ENCODE measurements at regions not wholly inside any gene's neighbourhood (a gene's known extent, or its start where the extent isn't known, plus 50 kb on each side); places are given as distances from the start of the nearest gene placed in this dataset.

DNA sequence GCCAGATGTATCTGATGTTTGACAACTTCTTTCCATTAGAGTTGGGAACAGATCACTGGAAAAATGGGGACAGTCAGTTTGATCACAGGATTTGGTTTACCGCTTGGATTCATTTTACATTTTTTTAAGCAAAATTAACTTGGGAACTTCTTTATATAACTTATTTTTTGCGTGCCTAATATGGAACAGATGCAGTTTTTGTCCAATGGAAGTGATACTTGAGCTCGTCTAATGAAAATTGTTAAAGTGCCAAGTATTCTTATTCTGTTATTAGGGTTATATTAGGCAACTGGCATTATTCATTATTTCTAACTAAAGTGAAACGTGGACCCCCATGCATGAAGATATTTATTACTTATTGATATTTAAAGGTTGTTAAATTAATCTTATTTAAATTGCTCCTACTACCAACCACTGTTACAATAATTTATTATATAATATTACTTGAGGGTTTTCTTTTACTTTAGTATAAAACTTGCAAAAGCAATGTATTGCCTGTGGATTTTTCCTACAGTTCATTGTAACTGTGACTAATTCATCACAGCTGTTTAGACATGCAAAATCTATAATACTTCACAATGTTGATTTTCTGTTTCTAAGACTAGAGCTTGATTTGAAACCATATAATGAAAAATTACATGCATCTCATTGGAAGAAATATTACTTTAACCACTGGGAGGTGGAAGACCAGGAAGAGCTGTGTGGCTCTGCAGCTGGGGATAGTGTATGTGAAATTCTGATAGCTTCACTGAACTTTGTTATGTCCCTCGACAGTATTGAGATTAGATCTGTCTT lies 787.3 kb upstream of the WWC1 start:
- no peak overlapping the region for H3K27ac Mint-ChIP-seq
- H3K4me1 Mint-ChIP-seq, result no peaks in the 10 kb centered on the region
- ATAC-seq, result no peak
- H3K4me3 Mint-ChIP-seq, result no peak overlapping the region
- no peaks in the 10 kb centered on the region for H3K36me3 Mint-ChIP-seq
- H3K27me3 Mint-ChIP-seq, result no peaks in the 10 kb centered on the region
- POLR2A ChIA-PET, result no interaction called here
- no peak for DNase-seq
- H3K9me3 Mint-ChIP-seq, result peaks cover 0 to 13% (median 1%) of the 10 kb centered on the region in 9 donors

DNA sequence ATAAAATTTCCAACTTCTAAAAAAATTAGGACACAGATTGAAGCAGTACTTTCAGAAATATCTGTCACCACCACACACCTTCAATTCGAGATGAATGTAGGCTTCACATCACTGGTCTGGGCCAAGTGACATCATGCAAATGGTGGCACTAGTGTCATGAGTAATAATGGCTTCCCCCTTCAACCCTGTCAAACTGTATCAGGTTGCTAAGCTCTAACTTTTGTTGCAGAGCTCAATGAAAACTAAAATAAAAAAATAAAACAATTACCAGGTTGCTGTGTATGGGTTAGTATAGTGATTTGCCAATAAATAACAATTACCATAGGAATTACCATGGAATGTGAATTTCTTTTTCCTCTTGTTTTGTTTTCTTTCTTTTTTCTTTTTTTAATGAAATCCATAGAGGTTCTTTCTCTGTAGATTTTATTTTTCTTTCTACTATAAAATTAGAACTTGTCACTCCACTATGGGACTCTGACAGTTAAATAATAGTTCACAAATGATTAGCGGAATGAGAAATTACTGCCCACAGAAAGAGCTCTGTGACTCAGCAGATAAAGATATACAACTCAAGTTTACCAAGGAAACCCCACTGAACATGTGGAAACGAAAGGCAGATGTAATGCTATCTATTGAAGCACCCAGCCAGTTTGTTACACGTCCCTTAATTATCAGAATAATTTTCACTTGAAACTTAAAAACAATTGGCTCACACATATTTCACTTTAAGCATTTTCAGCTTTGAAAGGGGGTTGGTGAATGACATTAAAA lies 783.8 kb upstream of the WWC1 start:
- ATAC-seq, result no peak
- DNase-seq, result no peak
- no peaks in the 10 kb centered on the region for H3K4me1 Mint-ChIP-seq
- H3K27ac Mint-ChIP-seq, result no peak overlapping the region
- H3K27me3 Mint-ChIP-seq, result no peaks in the 10 kb centered on the region
- no peak overlapping the region for H3K4me3 Mint-ChIP-seq
- H3K9me3 Mint-ChIP-seq, result peaks cover 0 to 9% (median under 1%) of the 10 kb centered on the region in 9 donors
- H3K36me3 Mint-ChIP-seq, result no peaks in the 10 kb centered on the region
- POLR2A ChIA-PET, result no interaction called here

DNA sequence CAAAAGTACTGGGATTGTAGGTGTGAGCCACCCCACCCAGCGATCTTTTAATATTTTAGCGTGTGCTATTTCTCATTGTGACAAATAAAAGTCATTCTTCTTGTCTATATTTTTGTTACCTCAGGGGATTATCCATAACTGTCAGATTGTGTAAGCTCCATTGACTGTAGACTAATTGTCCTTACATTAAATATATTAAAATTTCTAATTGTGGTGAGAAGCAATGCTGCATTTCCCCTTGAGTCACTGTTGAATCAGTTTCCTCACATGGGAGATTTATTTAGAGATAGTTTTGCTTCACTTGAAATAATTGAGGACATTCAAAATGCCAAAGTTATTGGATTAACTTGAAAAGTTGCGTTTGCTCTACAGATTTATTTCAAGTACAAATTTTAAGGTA lies 782.4 kb upstream of the WWC1 start:
- POLR2A ChIA-PET, result no interaction called here
- Mint-ChIP-seq H3K36me3 (no peaks in the 10 kb centered on the region), H3K27ac (no peak overlapping the region), H3K27me3 (no peaks in the 10 kb centered on the region), H3K9me3 (peaks cover 0 to 9% (median 2%) of the 10 kb centered on the region in 9 donors), H3K4me3 (no peak overlapping the region), H3K4me1 (no peaks in the 10 kb centered on the region)
- no peak for ATAC-seq
- no peak for DNase-seq

DNA sequence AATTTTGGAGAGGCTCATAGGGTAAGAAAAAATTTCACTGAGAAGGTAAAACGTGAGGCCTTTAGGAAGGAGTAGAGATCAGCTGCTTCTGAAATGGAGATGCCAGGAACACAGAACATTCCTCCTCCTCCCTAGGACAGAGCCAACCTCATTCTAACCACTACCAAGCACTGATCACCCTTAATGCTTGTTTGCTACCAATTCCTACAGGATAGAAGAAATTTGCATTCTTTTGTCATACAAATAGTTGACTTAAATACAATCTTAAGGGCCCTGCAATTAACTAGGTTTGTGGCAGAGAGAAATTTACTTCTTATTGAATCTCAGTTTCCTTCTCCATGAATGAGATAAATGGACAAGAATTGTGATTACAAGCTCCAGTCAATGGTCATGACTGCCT lies 780.2 kb upstream of the WWC1 start:
- POLR2A ChIA-PET, result no interaction called here
- ATAC-seq (no peak), DNase-seq (no peak)
- H3K36me3 Mint-ChIP-seq, result no peaks in the 10 kb centered on the region
- no peak overlapping the region for H3K27ac Mint-ChIP-seq
- H3K4me3 Mint-ChIP-seq, result no peak overlapping the region
- H3K4me1 Mint-ChIP-seq, result no peaks in the 10 kb centered on the region
- H3K27me3 Mint-ChIP-seq, result no peaks in the 10 kb centered on the region
- H3K9me3 Mint-ChIP-seq, result peaks cover 0 to 9% (median 0%) of the 10 kb centered on the region in 9 donors

DNA sequence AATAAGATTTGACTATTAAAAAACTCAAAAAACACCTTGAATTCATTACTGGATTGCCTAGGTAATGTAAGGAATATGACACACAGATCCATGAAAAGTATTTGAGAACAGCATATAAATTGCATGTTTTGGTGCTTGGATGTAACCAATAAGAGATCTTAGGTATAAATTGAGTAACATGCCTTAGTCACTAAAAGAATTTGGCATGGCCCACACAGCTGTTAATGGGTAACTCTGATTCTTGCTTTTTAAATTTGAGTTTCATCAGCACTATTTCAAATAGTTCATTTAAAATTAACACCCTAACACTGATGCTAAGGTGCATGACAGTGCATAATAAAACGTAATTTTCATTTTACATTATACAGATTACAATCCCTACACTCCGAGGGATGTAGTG lies 779.3 kb upstream of the WWC1 start:
- Mint-ChIP-seq H3K4me1 (no peaks in the 10 kb centered on the region), H3K27me3 (no peaks in the 10 kb centered on the region), H3K4me3 (no peak overlapping the region), H3K36me3 (no peaks in the 10 kb centered on the region), H3K9me3 (peaks cover 0 to 13% (median 2%) of the 10 kb centered on the region in 9 donors), H3K27ac (no peak overlapping the region)
- POLR2A ChIA-PET, result no interaction called here
- DNase-seq (no peak), ATAC-seq (no peak)

DNA sequence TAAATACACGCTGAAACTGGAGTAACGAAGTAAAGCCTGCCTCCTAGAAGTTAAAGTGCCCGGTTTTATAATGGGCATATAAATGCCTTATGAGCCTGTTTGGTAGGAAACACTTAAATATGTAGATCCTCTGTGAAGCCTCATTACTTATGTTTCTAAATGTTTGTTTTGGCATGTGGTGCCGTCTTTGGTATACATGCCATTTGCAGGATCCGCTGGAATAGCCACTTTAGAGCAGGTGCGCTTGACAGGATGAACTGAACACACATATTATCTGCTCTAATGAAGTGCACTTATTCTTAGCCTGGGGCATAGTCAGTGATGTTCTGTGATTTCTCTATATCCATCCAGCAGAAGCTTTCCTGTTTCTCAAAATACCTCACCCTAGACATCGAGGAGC lies 778.1 kb upstream of the WWC1 start:
- Mint-ChIP-seq H3K27ac (no peak overlapping the region), H3K4me3 (no peak overlapping the region), H3K9me3 (peaks cover 0 to 26% (median 2%) of the 10 kb centered on the region in 9 donors), H3K36me3 (no peaks in the 10 kb centered on the region), H3K4me1 (no peaks in the 10 kb centered on the region), H3K27me3 (no peaks in the 10 kb centered on the region)
- POLR2A ChIA-PET, result no interaction called here
- DNase-seq (no peak), ATAC-seq (no peak)

DNA sequence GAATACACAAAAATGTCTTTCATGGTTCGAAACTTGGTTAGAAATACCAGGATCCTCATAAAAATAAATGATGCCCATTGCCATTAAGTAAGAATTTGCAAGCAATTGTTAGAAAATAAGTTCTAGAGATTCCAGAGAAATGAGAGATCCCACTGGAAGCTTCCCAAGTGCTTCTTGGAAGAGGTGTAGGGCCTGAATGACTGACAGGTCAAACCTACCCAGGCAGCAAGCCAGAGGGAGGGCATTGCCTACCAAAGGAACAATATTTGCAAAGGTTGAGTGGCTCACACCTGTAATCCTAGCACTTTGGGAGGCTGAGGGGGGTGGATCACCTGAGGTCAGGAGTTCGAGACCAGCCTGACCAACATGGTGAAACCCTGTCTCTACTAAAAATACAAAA lies 777.0 kb upstream of the WWC1 start:
- Mint-ChIP-seq H3K36me3 (no peaks in the 10 kb centered on the region), H3K27ac (no peak overlapping the region), H3K27me3 (no peaks in the 10 kb centered on the region), H3K4me3 (no peak overlapping the region), H3K9me3 (peaks cover 0 to 36% (median 2%) of the 10 kb centered on the region in 9 donors), H3K4me1 (no peaks in the 10 kb centered on the region)
- POLR2A ChIA-PET, result no interaction called here
- ATAC-seq, result no peak
- no peak for DNase-seq

DNA sequence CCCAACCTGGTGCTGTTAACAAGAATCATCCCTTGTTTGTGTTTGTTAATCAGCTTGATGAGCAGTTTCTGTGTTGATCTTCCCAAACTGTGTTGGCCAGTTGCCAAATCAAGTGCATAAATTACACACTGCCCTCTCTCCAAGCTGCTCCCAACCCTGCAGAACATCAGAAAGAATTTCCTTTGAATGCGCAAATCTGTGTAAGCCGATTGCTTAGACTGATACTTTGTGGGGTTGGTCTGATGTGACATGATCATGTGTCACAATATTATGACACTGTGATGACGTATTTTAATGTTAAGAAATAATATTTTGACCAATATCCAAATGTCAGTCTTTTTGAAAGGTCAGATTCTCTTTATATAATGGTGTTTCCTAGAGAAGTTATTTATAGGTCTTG lies 766.4 kb upstream of the WWC1 start:
- Mint-ChIP-seq H3K27ac (no peak overlapping the region), H3K27me3 (no peaks in the 10 kb centered on the region), H3K36me3 (peaks cover 0 to 5% (median 0%) of the 10 kb centered on the region in 3 donors), H3K9me3 (peaks cover 0 to 15% (median 2%) of the 10 kb centered on the region in 9 donors), H3K4me3 (no peak overlapping the region), H3K4me1 (no peaks in the 10 kb centered on the region)
- POLR2A ChIA-PET, result interaction anchor here (0.6 kb wide), 1 partner anchor 44 kb away, joined by 5 read pairs; no protein-coding TSS in a partner anchor
- DNase-seq (no peak), ATAC-seq (no peak)

DNA sequence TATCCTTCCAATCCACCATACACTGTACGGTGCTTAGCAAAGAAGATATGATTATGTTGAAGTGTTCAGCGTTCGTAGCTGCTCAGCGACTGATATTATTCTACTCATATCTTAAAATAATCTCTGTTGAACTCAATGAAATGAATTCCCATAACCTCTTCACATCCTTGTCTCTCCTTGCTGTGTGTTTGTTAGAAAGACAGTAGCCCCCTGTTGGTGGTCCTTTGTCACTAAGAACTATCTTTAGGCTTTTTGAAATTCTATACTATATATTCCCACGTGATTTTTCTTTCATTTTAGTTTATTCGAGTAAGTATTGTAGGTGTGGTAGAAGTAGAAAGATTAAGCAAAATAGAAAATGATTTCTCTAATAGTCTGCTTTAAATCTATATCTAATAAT lies 762.8 kb upstream of the WWC1 start:
- no peak for ATAC-seq
- peaks cover 0 to 15% (median 3%) of the 10 kb centered on the region in 9 donors for H3K9me3 Mint-ChIP-seq
- H3K27me3 Mint-ChIP-seq, result no peaks in the 10 kb centered on the region
- POLR2A ChIA-PET, result no interaction called here
- H3K36me3 Mint-ChIP-seq, result no peaks in the 10 kb centered on the region
- H3K27ac Mint-ChIP-seq, result no peak overlapping the region
- DNase-seq, result no peak
- H3K4me3 Mint-ChIP-seq, result no peak overlapping the region
- H3K4me1 Mint-ChIP-seq, result no peaks in the 10 kb centered on the region

DNA sequence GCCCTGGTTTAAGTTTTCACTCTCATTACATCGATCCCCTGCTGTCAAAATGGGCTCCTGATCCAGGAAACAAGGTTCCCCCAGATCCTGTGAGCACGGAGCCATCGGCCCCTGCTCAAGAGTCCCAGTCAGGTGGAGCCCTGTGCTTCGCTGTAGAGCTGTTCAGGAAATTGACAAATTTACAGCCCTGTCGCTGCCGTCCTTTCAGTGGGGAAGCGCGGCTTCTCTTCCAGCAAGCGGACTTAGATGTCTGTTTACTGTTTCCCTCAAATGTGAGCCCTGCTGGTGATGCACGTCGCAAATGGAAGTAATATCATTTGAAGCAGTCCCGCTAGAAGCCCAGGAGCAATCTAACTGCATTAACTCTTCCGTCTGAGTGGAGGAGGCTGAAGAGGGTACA lies 760.9 kb upstream of the WWC1 start:
- ATAC-seq (no peak), DNase-seq (no peak)
- H3K27ac Mint-ChIP-seq, result no peak overlapping the region
- H3K9me3 Mint-ChIP-seq, result peaks cover 0 to 19% (median 3%) of the 10 kb centered on the region in 9 donors
- no peak overlapping the region for H3K4me3 Mint-ChIP-seq
- H3K4me1 Mint-ChIP-seq, result no peaks in the 10 kb centered on the region
- H3K27me3 Mint-ChIP-seq, result no peaks in the 10 kb centered on the region
- no peaks in the 10 kb centered on the region for H3K36me3 Mint-ChIP-seq
- POLR2A ChIA-PET, result no interaction called here

DNA sequence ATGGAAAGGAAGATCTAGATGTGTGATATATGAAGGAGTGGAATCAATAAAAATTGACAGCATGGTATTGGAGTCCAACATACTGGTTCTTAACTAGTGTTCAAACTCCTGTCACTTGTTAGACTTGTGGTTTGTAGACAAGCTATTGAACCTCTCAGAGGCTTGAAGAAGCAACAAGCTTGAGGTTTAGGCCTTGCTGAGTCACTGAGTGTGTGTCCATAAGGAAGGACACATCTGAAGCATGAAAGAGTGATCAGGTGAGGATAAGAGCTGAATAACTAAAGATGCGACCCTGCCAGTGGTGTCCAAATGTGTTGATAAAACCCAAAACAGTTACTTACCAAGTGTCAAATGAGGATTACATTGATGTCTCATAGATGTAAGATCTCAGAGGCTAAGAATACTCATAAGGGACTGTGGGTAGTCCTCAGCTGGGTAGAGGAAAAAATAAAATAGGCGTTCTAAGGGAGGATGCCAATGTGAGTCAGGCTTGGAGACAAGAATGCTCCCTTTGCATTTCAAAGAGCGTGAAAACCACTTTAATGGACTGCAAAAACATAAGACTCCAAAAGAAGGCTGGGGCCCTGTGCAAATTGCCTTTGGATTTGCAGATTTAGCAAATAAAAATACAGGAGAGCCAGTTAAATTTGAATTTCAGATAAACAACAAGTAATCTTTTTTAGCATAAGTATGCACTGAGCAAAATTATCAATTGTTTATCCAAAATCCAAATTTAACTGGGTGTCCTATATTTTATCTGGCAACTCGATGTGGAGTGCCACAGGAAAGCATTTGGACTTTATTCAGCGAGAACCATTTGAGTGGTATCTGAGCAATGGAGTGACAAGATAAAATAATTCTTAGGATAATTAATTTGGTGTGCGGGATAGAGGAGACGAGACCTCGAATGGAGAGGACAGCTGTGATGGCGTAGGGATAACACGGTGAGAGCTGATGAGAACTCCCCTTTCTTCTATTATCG lies 757.3 kb upstream of the WWC1 start:
- ATAC-seq (no peak), DNase-seq (no peak)
- Mint-ChIP-seq H3K9me3 (peaks cover 0 to 19% (median 5%) of the 10 kb centered on the region in 9 donors), H3K27me3 (no peaks in the 10 kb centered on the region), H3K4me3 (no peak overlapping the region), H3K36me3 (peaks cover 0 to 4% (median 0%) of the 10 kb centered on the region in 3 donors), H3K4me1 (no peaks in the 10 kb centered on the region), H3K27ac (no peak overlapping the region)
- POLR2A ChIA-PET, result no interaction called here

DNA sequence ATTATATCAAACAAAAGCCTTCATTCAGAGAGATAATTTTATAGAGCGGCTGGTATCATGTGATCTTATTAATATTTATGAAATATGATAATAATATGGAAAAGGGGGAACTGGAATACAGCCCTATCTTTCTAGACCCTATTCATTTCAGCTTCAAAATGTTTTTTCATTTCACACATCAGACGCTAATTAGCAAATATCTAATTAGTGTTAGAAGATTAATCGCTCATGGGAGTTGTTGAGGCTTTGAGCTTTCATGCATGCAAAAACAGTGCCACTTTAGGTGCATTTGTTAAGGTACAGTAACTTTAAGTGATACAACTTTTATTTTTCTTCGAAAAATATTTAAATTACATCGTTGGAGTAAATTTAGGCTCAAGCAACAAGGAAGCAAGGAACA lies 751.7 kb upstream of the WWC1 start:
- Mint-ChIP-seq H3K36me3 (peaks cover 0 to 4% (median 0%) of the 10 kb centered on the region in 3 donors), H3K9me3 (peaks cover 0 to 24% (median under 1%) of the 10 kb centered on the region in 9 donors), H3K27ac (no peak overlapping the region), H3K27me3 (no peaks in the 10 kb centered on the region), H3K4me1 (no peaks in the 10 kb centered on the region), H3K4me3 (no peak overlapping the region)
- POLR2A ChIA-PET, result no interaction called here
- ATAC-seq, result no peak
- DNase-seq, result no peak

DNA sequence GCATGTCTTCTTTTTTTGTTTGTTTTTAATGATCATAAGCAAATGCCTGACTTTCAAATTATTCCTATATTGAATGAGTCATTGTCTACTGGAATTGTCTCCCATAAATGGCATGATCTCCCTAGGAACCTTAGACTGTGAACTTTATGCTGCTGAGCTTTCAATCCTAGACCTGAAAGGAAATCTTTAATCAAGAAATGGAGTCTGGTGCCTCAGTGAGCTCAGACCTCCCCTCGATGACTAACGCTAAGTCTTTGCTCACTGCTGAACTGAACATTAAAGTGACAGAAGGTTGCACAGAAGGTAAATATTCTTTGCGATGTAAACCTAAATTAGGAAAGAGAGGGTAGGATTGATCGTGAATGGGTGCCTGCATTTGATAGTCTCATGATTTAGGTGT lies 745.2 kb upstream of the WWC1 start:
- Mint-ChIP-seq H3K36me3 (no peaks in the 10 kb centered on the region), H3K9me3 (peaks cover 0 to 14% (median 3%) of the 10 kb centered on the region in 9 donors), H3K27me3 (peaks cover 0 to 1% (median 0%) of the 10 kb centered on the region in 5 donors), H3K4me3 (no peak overlapping the region), H3K27ac (no peak overlapping the region), H3K4me1 (no peaks in the 10 kb centered on the region)
- POLR2A ChIA-PET, result no interaction called here
- ATAC-seq (no peak), DNase-seq (no peak)
